ENCODE measurements at regions not wholly inside any gene's neighbourhood (a gene's known extent, or its start where the extent isn't known, plus 50 kb on each side); places are given as distances from the start of the nearest gene placed in this dataset.
"Not testable (repeated sequence)": the region's sequence is repeated elsewhere in the genome, so short reads cannot be mapped to it uniquely, and the experiment has no call there.

DNA sequence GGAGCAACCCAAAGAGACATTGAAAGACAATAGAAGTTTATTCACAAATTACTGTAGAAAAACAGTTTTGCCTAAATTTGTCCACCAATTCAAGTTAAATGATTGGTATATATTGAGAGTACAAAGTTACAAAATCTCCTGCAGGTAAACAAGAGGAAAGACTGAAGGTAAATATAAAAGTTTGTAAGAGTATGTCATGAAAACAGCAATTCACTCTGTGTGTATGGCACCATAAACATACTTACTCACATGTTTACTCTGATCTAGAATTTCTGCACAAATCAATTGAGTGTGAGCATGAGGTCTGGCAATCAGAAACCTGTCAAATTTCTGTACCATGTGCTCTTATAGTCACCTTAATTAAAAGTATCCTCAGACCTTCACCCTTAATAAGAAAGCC lies 800.9 kb upstream of the MBL2 start:
- Histone ChIP-seq H3K4me1 (replicated peaks in 1 of 2) (no peaks in the 10 kb centered on the region), H3K27ac (no peak overlapping the region), H3K4me3 (no peak overlapping the region)
- no peak for ATAC-seq (replicated peaks in 6 of 8)
- in situ Hi-C loops (cut with MboI; ENCODE audit: low pct_unique_long_range_greater_than_20kb in 2 of 9, low sequenced_read_pairs in 9 of 9, unreplicated experiment in 9 of 9), result no loop called here

DNA sequence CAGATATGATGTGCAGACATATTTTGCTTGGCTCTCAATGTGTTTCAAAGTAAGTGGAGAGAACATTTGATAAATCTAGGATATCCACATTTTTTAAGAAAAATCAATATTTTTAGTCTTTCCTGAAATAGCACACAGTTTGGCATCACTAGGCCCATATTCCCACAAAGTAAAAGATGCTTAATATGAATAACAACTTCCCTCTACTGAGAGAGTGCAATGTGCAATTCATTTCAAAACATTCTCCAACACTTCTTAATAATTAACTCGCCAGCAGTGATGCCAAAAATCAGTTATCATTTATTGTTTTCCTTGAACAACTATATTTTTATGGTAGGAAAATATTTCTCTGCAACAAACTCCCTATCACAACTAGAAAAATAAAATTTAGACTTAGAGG lies 800.2 kb upstream of the MBL2 start:
- Histone ChIP-seq H3K27ac (no peak overlapping the region), H3K4me3 (no peak overlapping the region), H3K4me1 (replicated peaks in 1 of 2) (no peaks in the 10 kb centered on the region)
- in situ Hi-C loops (cut with MboI; ENCODE audit: low pct_unique_long_range_greater_than_20kb in 2 of 9, low sequenced_read_pairs in 9 of 9, unreplicated experiment in 9 of 9), result no loop called here
- no peak for ATAC-seq (replicated peaks in 6 of 8)
- 29 to 100% (median 88%) methylated on average over 1 of the region's 1 CpG; no CpG with 5 or more reads in 2 of the 10 experiments for WGBS, 10 experiments

DNA sequence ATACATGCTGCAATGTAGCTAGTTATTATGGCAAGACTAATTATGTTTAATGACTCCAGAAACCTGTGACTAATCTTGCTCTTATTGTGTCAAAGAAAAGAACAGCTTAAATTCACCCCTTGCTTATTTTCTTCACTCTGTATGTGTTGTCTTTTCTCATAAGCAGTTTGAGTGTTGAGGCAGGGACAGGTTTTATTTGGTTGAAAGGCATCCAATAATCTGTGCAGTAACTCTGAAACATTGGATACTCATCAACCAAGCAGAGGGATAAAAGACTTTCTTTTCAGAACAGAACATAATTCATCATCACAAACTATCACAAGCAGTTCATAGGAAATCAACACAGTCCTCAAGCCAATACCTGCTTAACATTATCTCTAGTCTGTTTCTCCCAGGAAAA lies 797.6 kb upstream of the MBL2 start:
- Histone ChIP-seq H3K27ac (no peak overlapping the region), H3K4me1 (replicated peaks in 1 of 2) (no peaks in the 10 kb centered on the region), H3K4me3 (no peak overlapping the region)
- no peak for ATAC-seq (replicated peaks in 6 of 8)
- in situ Hi-C loops (cut with MboI; ENCODE audit: low pct_unique_long_range_greater_than_20kb in 2 of 9, low sequenced_read_pairs in 9 of 9, unreplicated experiment in 9 of 9), result no loop called here

DNA sequence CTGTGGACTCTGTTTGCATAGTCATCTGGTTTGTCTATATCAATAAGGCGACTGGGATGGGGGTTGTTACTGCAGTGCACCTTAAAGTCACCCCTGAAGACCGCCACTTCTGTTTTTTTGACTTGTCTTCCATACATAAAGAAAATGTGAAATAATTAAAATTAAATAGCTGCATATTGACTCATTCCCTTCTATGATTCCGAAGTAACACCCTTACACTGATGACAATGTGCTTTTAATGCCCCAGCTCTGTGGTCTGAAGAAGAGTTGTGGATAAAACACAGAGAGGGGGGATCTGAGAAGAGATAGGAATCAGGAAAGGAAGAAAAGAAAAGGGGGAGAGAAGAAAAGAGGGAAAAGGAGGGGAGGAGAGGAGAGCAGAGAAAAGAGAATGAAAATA lies 796.9 kb upstream of the MBL2 start:
- 0 to 89% (median 75%) methylated on average over 1 to 3 of the region's 3 CpGs; no CpG with 5 or more reads in 1 of the 10 experiments for WGBS, 10 experiments
- in situ Hi-C loops (cut with MboI; ENCODE audit: low pct_unique_long_range_greater_than_20kb in 2 of 9, low sequenced_read_pairs in 9 of 9, unreplicated experiment in 9 of 9), result no loop called here
- Histone ChIP-seq H3K27ac (no peak overlapping the region), H3K4me1 (replicated peaks in 1 of 2) (no peaks in the 10 kb centered on the region), H3K4me3 (no peak overlapping the region)
- peak in 3 of 8 experiments; percentile 49 to 88 (median 68) for ATAC-seq (replicated peaks in 6 of 8)

DNA sequence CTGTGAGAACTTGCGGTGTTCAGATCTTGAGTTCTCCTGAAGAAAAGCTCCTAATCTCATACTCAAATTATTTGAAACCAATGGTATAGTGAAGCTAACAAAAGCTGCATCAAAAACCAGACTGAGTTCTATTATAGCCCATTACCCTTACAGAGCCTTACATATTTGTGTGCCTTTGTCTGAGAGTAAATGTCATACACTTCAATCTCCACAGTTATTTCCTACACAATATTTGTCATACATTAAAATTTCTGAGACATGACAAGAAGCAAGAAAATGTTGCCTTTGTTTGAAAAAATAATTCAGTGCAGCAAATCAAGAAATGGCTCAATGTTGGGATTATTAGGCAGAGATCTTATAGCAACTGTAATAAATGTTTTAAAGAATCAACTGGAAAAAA lies 776.1 kb upstream of the MBL2 start:
- Histone ChIP-seq H3K4me1 (replicated peaks in 1 of 2) (no peaks in the 10 kb centered on the region), H3K4me3 (no peak overlapping the region), H3K27ac (no peak overlapping the region)
- WGBS, 10 experiments, result 80 to 100% (median 100%) methylated on average over 1 of the region's 1 CpG; no CpG with 5 or more reads in 5 of the 10 experiments
- ATAC-seq (replicated peaks in 6 of 8), result no peak
- in situ Hi-C loops (cut with MboI; ENCODE audit: low pct_unique_long_range_greater_than_20kb in 2 of 9, low sequenced_read_pairs in 9 of 9, unreplicated experiment in 9 of 9), result no loop called here

DNA sequence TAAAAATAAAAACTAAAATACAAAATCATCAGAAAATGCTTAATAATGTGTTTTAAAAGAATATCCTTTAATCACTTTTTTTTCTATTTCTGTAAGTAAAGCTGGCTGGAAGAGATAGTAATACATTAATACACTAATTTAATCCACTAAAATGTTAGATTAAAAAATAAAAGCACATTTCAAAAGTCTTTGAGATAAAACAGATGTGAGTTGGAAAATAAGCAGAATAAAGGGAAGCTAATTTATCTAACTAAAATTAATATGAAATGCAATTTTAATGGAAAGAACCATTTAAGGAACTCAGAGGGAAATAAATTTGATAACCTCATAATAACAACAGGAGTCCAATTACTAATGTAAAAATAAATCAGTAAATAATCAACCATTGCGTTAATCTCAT lies 774.8 kb upstream of the MBL2 start:
- WGBS, 10 experiments, result 50 to 100% (median 82%) methylated on average over 1 of the region's 1 CpG
- no peak overlapping the region for H3K4me3 ChIP-seq
- in situ Hi-C loops (cut with MboI; ENCODE audit: low pct_unique_long_range_greater_than_20kb in 2 of 9, low sequenced_read_pairs in 9 of 9, unreplicated experiment in 9 of 9), result no loop called here

DNA sequence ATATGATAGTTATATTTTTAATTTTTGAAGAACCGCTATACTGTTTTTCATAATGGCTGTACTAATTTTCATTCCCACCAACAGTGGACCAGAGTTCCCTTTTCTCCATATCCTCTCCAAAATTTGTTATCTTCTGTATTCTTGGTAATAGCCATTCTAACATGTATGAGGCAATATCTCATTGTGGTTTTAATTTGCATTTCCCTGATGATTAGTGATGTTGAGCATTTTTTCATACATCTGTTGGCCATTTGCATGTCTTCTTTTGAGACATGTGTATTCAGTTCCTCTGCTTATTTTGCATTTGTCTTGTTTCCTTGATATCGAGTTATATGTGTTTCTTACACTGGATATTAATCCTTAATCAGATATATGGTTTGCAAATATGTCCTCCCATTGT lies 770.8 kb upstream of the MBL2 start:
- in situ Hi-C loops (cut with MboI; ENCODE audit: low pct_unique_long_range_greater_than_20kb in 2 of 9, low sequenced_read_pairs in 9 of 9, unreplicated experiment in 9 of 9), result no loop called here
- ATAC-seq (replicated peaks in 6 of 8), result peak in 2 of 8 experiments; percentile 77 to 83
- 0 to 100% (median 83%) methylated on average over 1 to 2 of the region's 2 CpGs for WGBS, 10 experiments

More for the DNA sequence above, 774.8 kb upstream of the MBL2 start:
- ATAC-seq (replicated peaks in 6 of 8), result no peak
- H3K27ac ChIP-seq, result no peak overlapping the region
- H3K4me1 ChIP-seq (replicated peaks in 1 of 2), result no peaks in the 10 kb centered on the region

DNA sequence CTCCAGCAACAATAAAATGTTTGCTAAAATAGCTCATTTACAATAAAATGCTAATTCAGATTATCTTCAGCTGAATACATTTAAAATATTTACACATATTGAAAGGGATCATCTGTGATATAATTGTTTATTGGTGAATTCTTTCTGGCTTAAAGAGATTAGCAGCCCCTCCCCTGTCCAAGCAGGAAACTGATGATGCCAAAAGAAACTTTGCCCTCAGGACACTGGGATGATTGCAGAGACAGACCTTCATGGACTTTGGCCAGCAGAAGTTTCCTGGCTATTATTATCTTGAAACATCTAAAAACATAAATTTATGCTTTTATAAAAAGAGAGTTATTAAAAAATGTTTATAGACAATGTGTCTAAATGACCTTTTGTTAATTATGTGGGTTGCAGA lies 764.9 kb upstream of the MBL2 start:
- no peak overlapping the region for H3K27ac ChIP-seq
- in situ Hi-C loops (cut with MboI; ENCODE audit: low pct_unique_long_range_greater_than_20kb in 2 of 9, low sequenced_read_pairs in 9 of 9, unreplicated experiment in 9 of 9), result no loop called here
- no peaks in the 10 kb centered on the region for H3K4me1 ChIP-seq (replicated peaks in 1 of 2)
- H3K4me3 ChIP-seq, result no peak overlapping the region
- ATAC-seq (replicated peaks in 6 of 8), result peak in 3 of 8 experiments; percentile 39 to 62 (median 54)

More for the DNA sequence above, 770.8 kb upstream of the MBL2 start:
- Histone ChIP-seq H3K4me3 (no peak overlapping the region), H3K4me1 (replicated peaks in 1 of 2) (no peaks in the 10 kb centered on the region), H3K27ac (no peak overlapping the region)

DNA sequence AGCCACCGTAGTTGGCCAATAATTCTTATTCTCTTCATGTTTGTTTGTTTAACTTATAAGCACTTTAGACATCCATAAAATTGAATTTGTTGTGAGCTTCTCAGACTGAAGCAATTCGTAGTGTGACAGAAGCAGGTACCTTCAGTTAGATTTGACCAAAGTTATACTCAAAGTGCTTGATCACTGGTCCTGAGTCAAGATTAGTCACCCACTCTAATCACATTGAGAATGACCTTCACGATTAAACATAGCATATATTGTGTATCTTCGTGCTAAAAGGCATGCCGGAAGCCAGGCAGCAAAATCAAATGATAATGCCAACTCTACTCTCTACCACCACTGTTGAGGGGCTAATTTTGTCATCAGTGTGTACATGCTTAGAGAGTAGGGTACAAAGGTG lies 763.7 kb upstream of the MBL2 start:
- no peak overlapping the region for H3K27ac ChIP-seq
- H3K4me3 ChIP-seq, result no peak overlapping the region
- no peaks in the 10 kb centered on the region for H3K4me1 ChIP-seq (replicated peaks in 1 of 2)
- in situ Hi-C loops (cut with MboI; ENCODE audit: low pct_unique_long_range_greater_than_20kb in 2 of 9, low sequenced_read_pairs in 9 of 9, unreplicated experiment in 9 of 9), result no loop called here
- ATAC-seq (replicated peaks in 6 of 8), result no peak
- WGBS, 10 experiments, result 17 to 100% (median 74%) methylated on average over 1 to 5 of the region's 5 CpGs

DNA sequence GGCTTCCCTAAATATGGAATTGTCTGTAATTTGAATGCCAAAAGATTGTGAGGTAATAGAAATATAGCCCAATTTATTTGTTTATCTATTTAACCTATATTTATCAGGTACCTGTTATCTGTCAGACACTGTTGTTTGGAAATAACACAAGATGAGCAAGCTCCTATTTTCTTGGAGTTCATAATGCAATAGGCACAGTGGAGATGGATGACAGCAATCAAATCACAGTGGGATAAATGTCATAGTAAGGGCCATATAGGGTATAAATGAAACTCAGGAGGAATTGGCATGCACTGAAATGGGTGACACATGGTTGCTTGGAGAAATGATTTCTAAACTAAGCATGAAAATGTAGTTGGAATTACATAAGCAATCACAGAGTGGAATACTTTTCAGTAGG lies 761.8 kb upstream of the MBL2 start:
- H3K27ac ChIP-seq, result no peak overlapping the region
- in situ Hi-C loops (cut with MboI; ENCODE audit: low pct_unique_long_range_greater_than_20kb in 2 of 9, low sequenced_read_pairs in 9 of 9, unreplicated experiment in 9 of 9), result no loop called here
- H3K4me3 ChIP-seq, result no peak overlapping the region
- ATAC-seq (replicated peaks in 6 of 8), result no peak
- peaks cover 0 to 9% of the 10 kb centered on the region in 2 donors for H3K4me1 ChIP-seq (replicated peaks in 1 of 2)

DNA sequence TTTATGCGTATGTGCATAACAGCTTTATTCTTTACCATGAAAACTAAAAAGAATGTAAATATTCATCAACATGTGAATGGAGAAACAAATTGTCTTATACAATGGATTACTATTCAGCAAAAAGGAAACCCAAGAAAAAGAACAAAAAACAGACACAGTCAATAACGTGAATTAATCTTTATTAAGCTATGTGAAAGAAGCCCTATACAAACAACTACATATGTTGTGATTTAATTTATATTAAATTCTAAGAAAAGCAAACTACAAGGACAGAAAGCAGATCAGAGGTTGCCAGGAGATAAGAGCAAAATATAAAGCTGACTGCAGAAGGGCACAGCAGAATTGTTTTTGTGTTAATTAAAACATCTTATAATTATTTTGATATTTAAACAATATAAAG lies 756.4 kb upstream of the MBL2 start:
- 6 to 75% (median 57%) methylated on average over 1 to 2 of the region's 2 CpGs for WGBS, 10 experiments
- in situ Hi-C loops (cut with MboI; ENCODE audit: low pct_unique_long_range_greater_than_20kb in 2 of 9, low sequenced_read_pairs in 9 of 9, unreplicated experiment in 9 of 9), result no loop called here
- Histone ChIP-seq H3K4me3 (no peak overlapping the region), H3K27ac (no peak overlapping the region), H3K4me1 (replicated peaks in 1 of 2) (peaks cover 0 to 9% of the 10 kb centered on the region in 2 donors)
- ATAC-seq (replicated peaks in 6 of 8), result no peak

DNA sequence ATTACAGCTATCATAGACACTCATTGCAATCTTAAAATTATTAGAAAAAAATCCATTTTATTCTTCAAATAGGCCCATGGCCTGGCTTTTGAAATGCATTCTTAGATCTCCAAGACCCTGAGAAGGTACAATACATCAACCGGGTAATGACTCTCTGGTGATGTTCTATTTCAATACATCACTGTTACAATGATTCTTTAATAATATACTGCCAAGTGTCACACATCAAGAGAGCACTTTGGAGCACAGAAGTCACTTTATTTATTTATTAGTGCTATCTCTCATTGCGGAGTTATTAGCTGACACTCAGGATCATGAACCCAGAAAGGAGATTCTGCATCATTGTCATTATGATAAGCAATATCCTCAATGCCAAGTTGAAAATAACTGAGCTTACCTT lies 748.5 kb upstream of the MBL2 start:
- peak in 5 of 8 experiments; percentile 57 to 98 (median 84) for ATAC-seq (replicated peaks in 6 of 8)
- Histone ChIP-seq H3K27ac (no peak overlapping the region), H3K4me3 (no peak overlapping the region), H3K4me1 (replicated peaks in 1 of 2) (no peaks in the 10 kb centered on the region)
- in situ Hi-C loops (cut with MboI; ENCODE audit: low pct_unique_long_range_greater_than_20kb in 2 of 9, low sequenced_read_pairs in 9 of 9, unreplicated experiment in 9 of 9), result no loop called here
- WGBS, 10 experiments, result 8 to 100% (median 80%) methylated on average over 1 to 2 of the region's 2 CpGs; no CpG with 5 or more reads in 2 of the 10 experiments

DNA sequence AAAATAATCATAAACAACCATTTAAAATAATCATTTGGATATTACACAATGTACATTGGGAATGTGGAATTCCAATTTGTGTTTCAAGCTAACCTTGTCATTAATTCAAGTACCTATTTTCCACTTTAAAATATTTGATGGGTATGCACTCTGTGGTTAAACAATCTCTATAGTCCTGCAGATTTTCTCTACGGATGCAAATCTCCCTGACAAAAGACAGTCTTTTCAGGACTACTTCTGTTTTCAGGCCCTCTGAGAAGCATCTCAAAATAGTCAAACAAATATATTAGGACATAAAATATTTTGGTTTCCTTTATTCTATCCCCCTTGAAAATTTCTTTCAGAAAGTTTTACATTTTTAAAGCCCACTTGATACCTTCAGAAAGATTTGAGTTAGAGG lies 735.6 kb upstream of the MBL2 start:
- H3K4me1 ChIP-seq (replicated peaks in 1 of 2), result no peaks in the 10 kb centered on the region
- no peak overlapping the region for H3K27ac ChIP-seq
- H3K4me3 ChIP-seq, result no peak overlapping the region
- WGBS, 10 experiments, result 0 to 31% (median 15%) methylated on average over 1 of the region's 1 CpG; no CpG with 5 or more reads in 2 of the 10 experiments
- ATAC-seq (replicated peaks in 6 of 8), result no peak
- in situ Hi-C loops (cut with MboI; ENCODE audit: low pct_unique_long_range_greater_than_20kb in 2 of 9, low sequenced_read_pairs in 9 of 9, unreplicated experiment in 9 of 9), result no loop called here

DNA sequence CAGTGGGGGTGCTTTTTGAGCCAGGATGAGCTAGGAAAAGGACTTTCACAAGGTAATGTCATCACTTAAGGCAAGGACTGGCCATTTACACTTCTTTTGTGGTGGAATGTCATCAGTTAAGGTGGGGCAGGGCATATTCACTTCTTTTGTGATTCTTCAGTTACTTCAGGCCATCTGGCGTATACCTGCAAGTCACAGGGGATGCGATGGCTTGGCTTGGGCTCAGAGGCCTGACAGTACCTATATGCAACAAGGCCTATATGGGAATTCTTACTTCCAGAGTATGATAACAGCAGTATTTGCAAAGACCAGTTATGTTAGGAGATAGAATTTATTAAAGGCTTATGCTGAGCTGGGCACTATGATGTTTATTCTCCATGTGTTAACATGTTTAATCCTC lies 731.9 kb upstream of the MBL2 start:
- ATAC-seq (replicated peaks in 6 of 8); in situ Hi-C loops (cut with MboI; ENCODE audit: low pct_unique_long_range_greater_than_20kb in 2 of 9, low sequenced_read_pairs in 9 of 9, unreplicated experiment in 9 of 9); H3K4me1 ChIP-seq (replicated peaks in 1 of 2); H3K4me3 ChIP-seq; H3K27ac ChIP-seq: not testable (repeated sequence)
- 73 to 100% (median 100%) methylated on average over 1 to 2 of the region's 2 CpGs; no CpG with 5 or more reads in 7 of the 10 experiments for WGBS, 10 experiments

DNA sequence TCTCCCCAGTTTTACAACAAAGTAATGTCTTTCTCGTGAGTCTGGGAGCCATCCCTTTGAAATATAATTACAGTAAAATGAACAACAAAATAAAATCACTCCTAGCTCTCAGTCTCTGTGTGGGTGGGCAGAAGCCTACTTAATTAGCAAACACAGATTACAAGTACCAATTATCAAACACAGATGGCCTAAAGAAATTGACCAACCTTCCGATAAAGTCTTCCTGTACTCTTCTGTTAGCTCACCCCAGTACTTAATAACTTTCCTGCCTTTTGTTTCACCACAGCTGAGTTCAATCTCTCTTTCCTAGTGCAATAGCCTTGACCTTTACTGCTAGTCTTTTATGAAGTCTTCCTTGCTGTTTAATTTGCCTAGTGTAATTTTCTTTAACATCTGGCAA lies 719.2 kb upstream of the MBL2 start:
- WGBS, 10 experiments, result 14 to 100% (median 70%) methylated on average over 1 to 2 of the region's 2 CpGs; no CpG with 5 or more reads in 1 of the 10 experiments
- in situ Hi-C loops (cut with MboI; ENCODE audit: low pct_unique_long_range_greater_than_20kb in 2 of 9, low sequenced_read_pairs in 9 of 9, unreplicated experiment in 9 of 9), result no loop called here
- Histone ChIP-seq H3K4me1 (replicated peaks in 1 of 2) (peaks cover 0 to 6% of the 10 kb centered on the region in 2 donors), H3K27ac (no peak overlapping the region), H3K4me3 (no peak overlapping the region)
- no peak for ATAC-seq (replicated peaks in 6 of 8)
